ENCODE measurements at regions not wholly inside any gene's neighbourhood (a gene's known extent, or its start where the extent isn't known, plus 50 kb on each side); places are given as distances from the start of the nearest gene placed in this dataset.

- Histone ChIP-seq H4K20me1 (ENCODE audit: insufficient read depth) (no peaks in the 10 kb centered on the region; the same call in 1 of the 2 replicates), H3K9me2 (ENCODE audit: insufficient read depth) (no peaks in the 10 kb centered on the region), H3K9me3 (ENCODE audit: control insufficient read depth in 1 of 2, insufficient read depth in 1 of 2, low read depth in 1 of 2, low read length in 2 of 2) (no peaks in the 10 kb centered on the region), H3K27me3 (ENCODE audit: insufficient read depth, low read length) (no peaks in the 10 kb centered on the region), H3K36me3 (ENCODE audit: control insufficient read depth in 1 of 2, insufficient read depth in 2 of 2, low read length in 2 of 2) (no peaks in the 10 kb centered on the region), H3K9ac (ENCODE audit: low read length) (no peak overlapping the region), H3K27ac (ENCODE audit: low read depth, low read length) (no peak overlapping the region), H3K4me1 (ENCODE audit: control insufficient read depth in 1 of 2, insufficient read depth in 2 of 2, low read length in 2 of 2) (no peaks in the 10 kb centered on the region), H3K4me3 (replicated peaks in 1 of 2; ENCODE audit: low read depth in 1 of 2, low read length in 2 of 2) (no peak overlapping the region), H3K4me2 (ENCODE audit: low read length) (no peak overlapping the region), H2AFZ (ENCODE audit: low read depth, low read length, poor library complexity, severe bottlenecking) (no peak overlapping the region), H3K79me2 (ENCODE audit: insufficient read depth, low read length) (no peaks in the 10 kb centered on the region)
- intact Hi-C loops (cut with micrococcal nuclease) = no loop called here
- ChIA-PET POLR2A (no interaction called here), CTCF (no interaction called here), RAD21 (ENCODE audit: low non-redundant PET in 1 of 2, low total read pairs in 2 of 2, uncharacterized antibody in 2 of 2, unreplicated experiment in 2 of 2) (no interaction called here)
- no peak for DNase-seq (ENCODE audit: low read depth, low spot score)
- no TSS peak for BruUV-seq (replicated peaks)
- TF ChIP-seq, protein P1, sequence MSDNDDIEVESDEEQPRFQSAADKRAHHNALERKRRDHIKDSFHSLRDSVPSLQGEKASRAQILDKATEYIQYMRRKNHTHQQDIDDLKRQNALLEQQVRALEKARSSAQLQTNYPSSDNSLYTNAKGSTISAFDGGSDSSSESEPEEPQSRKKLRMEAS (IDR thresholded peaks at IDR 0.05) = no peak
- TF ChIP-seq POLR2A (IDR thresholded peaks at IDR 0.05; ENCODE audit: borderline replicate concordance, extremely low read depth, insufficient read depth, insufficient read length) (no peak), RAD21 (IDR thresholded peaks at IDR 0.05; ENCODE audit: low read depth) (no peak), EZH2 (IDR thresholded peaks at IDR 0.05) (no peak), EGR1 (IDR thresholded peaks at IDR 0.05; ENCODE audit: low read depth) (no peak), REST (IDR thresholded peaks at IDR 0.05; ENCODE audit: low read depth) (no peak), CBX3 (IDR thresholded peaks at IDR 0.05; ENCODE audit: low read depth) (no peak), CEBPB (IDR thresholded peaks at IDR 0.05; ENCODE audit: low read depth) (no peak), POLR2AphosphoS5 (IDR thresholded peaks at IDR 0.05; ENCODE audit: low read depth, low read length) (no peak), SRF (IDR thresholded peaks at IDR 0.05; ENCODE audit: low read depth) (no peak), JUND (IDR thresholded peaks at IDR 0.05) (no peak), FOSL1 (IDR thresholded peaks at IDR 0.05; ENCODE audit: low read depth) (no peak), YY1 (IDR thresholded peaks at IDR 0.05; ENCODE audit: extremely low read depth, insufficient replicate concordance, low read depth, low read length) (no peak), ZBTB33 (IDR thresholded peaks at IDR 0.05; ENCODE audit: extremely low read depth, insufficient replicate concordance, low read length) (no peak), ZNF274 (IDR thresholded peaks at IDR 0.05; ENCODE audit: low read depth, low read length) (no peak), ELF1 (IDR thresholded peaks at IDR 0.05; ENCODE audit: borderline replicate concordance, low read depth) (no peak), EZH2phosphoT487 (IDR thresholded peaks at IDR 0.05; ENCODE audit: borderline replicate concordance) (no peak), ZFX (IDR thresholded peaks at IDR 0.05) (no peak), SIN3A (IDR thresholded peaks at IDR 0.05; ENCODE audit: low read depth) (no peak)
- TF ChIP-seq, protein P2, sequence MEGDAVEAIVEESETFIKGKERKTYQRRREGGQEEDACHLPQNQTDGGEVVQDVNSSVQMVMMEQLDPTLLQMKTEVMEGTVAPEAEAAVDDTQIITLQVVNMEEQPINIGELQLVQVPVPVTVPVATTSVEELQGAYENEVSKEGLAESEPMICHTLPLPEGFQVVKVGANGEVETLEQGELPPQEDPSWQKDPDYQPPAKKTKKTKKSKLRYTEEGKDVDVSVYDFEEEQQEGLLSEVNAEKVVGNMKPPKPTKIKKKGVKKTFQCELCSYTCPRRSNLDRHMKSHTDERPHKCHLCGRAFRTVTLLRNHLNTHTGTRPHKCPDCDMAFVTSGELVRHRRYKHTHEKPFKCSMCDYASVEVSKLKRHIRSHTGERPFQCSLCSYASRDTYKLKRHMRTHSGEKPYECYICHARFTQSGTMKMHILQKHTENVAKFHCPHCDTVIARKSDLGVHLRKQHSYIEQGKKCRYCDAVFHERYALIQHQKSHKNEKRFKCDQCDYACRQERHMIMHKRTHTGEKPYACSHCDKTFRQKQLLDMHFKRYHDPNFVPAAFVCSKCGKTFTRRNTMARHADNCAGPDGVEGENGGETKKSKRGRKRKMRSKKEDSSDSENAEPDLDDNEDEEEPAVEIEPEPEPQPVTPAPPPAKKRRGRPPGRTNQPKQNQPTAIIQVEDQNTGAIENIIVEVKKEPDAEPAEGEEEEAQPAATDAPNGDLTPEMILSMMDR (IDR thresholded peaks at IDR 0.05 in 2 of 3, conservative IDR thresholded peaks at IDR 0.05 in 1 of 3; ENCODE audit: borderline replicate concordance in 1 of 3, insufficient read depth in 1 of 3, low read depth in 2 of 3, low read length in 2 of 3) = no peak
- no peak for ATAC-seq
Observed at GRCh38 chr11:122436188-122436555, 219.3 kb upstream of the UBASH3B start.

Data from HCT116 (cell line).